Lower leg skin (tissue), 4 donors: ENCODE measurements at regions not wholly inside any gene's neighbourhood (a gene's known extent, or its start where the extent isn't known, plus 50 kb on each side); places are given as distances from the start of the nearest gene placed in this dataset.

ENCODE experiments used
- DNase-seq, 2 donors: peaks; one replicate each; pipeline ENCODE4 v3.0.0-alpha.2; 2019; ENCODE audit warnings: low spot score in 2 of 2
- H3K4me3 ChIP-seq: fragments of 200-600 bp; sonication (generic); 2 replicates; pipeline ENCODE4 v1.5.1; 2017; ENCODE audit warnings: mild to moderate bottlenecking, low read depth; ENCODE audit not compliant: poor library complexity, severe bottlenecking
- POLR2A ChIP-seq, 2 donors: fragments of 450-650 bp; IDR thresholded peaks; one replicate each; pipeline ENCODE4 v1.6.1; 2016 to 2017; ENCODE audit warnings: antibody characterized with exemption in 2 of 2, mild to moderate bottlenecking in 1 of 2, moderate library complexity in 1 of 2
- WGBS, 2 donors: methylation state at CpG; one replicate each; pipeline ENCODE4 v1.1.5; 2018; 5-methylcytosine and 5-hydroxymethylcytosine counted together
- intact Hi-C: fragments of 100-400 bp; cut with DNase I; formaldehyde crosslinking; loops from one replicate; pipeline ENCODE4 v1.15.0; 2023; ENCODE audit warnings: low total_unique reads
- TF ChIP-seq, protein P1 (sequence below), 3 donors: fragments of 450-650 bp; IDR thresholded peaks; one replicate each; pipeline ENCODE4 v1.5.1; 2016; ENCODE audit warnings: antibody characterized with exemption in 3 of 3, mild to moderate bottlenecking in 3 of 3, moderate library complexity in 2 of 3

DNA sequence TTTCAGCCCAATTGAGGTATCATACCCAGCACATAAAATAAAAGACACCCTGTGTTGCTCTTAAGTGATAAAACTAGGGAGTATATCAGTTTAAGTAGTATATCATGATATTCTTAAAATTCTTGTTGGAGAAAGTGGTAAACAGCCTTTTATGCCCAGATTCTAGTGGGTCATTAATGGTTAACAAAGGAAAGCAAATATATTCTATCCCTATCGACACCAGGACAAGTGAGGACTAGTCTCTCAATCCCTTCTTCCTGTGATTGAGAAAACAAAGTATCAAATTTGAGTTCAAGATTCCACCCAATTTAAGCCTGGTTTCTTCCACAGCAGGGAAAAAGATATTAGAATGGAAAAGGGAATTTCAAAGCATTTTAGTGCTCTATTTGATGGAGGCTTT lies 142.4 kb upstream of the IL12A start:
- intact Hi-C loops, result no loop called here
- no peak overlapping the region for H3K4me3 ChIP-seq
- no peak for DNase-seq
- 37 to 55% methylated on average over 1 of the region's 1 CpG for WGBS, 2 donors
- TF ChIP-seq, protein P1, sequence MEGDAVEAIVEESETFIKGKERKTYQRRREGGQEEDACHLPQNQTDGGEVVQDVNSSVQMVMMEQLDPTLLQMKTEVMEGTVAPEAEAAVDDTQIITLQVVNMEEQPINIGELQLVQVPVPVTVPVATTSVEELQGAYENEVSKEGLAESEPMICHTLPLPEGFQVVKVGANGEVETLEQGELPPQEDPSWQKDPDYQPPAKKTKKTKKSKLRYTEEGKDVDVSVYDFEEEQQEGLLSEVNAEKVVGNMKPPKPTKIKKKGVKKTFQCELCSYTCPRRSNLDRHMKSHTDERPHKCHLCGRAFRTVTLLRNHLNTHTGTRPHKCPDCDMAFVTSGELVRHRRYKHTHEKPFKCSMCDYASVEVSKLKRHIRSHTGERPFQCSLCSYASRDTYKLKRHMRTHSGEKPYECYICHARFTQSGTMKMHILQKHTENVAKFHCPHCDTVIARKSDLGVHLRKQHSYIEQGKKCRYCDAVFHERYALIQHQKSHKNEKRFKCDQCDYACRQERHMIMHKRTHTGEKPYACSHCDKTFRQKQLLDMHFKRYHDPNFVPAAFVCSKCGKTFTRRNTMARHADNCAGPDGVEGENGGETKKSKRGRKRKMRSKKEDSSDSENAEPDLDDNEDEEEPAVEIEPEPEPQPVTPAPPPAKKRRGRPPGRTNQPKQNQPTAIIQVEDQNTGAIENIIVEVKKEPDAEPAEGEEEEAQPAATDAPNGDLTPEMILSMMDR (IDR thresholded peaks at IDR 0.05), result no peak
- TF ChIP-seq POLR2A (IDR thresholded peaks at IDR 0.05), result no peak

DNA sequence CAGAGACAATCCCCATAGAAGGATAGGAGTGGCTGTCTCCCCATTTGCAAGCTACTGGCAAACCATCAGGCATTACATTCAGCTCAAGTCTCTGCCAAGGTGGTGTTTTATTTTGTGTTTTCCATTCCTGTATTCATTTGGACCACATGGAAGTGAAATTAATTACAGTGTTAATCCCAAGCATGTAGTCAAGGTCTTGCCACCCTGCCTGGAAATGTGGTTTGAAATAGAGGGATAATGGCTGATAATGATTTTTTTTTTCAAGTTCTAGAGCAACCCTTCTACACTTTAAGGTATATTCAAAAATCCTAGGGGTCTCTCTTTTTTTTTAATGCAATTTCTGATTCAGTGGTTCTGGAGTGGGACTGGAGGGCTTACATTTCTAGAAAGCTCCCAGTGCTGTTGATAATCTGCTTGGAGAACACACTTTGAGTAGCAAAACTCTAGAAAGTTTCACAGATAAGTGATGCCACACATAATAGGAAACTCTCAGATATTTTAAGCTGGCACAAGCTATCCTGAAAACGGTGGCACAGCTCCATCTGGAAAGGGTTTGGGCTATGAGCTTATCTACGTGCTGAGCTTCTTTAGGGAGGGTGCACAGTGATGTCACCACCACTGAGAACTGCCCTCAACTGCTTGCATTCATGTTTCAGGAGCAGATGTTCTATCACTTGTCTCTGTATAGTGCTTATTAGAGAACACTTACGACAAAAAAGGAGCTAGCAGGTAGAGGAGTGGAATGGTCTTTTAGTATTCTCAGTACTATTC lies 140.1 kb upstream of the IL12A start:
- intact Hi-C loops, result no loop called here
- no peak for DNase-seq
- TF ChIP-seq, protein P1 (IDR thresholded peaks at IDR 0.05), result no peak
- no peak for TF ChIP-seq POLR2A (IDR thresholded peaks at IDR 0.05)
- WGBS, 2 donors, result 44 to 46% methylated on average over 3 of the region's 3 CpGs
- H3K4me3 ChIP-seq, result no peak overlapping the region

DNA sequence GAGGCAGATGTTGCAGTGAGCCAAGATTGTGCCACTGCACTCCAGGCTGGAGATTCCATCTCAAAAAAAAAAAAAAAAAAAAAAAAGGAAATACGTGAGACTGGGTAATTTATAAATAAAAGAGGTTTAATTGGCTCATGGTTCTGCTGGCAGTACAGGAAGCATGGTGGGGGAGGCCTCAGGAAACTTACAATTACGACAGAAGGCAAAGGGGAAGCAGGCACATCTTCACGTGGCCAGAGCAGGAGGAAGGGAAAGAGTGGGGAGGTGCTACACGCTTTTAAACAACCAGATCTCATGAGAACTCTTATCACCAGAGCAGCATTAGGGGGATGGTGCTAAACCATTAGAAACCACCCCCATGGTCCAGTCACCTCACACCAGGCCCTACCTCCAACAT lies 138.2 kb upstream of the IL12A start:
- WGBS, 2 donors, result 57 to 78% methylated on average over 4 of the region's 4 CpGs

GRCh38 chr3:159852266-159852665 lies 136.4 kb upstream of the IL12A start:
- intact Hi-C loops, result no loop called here
- 55 to 61% methylated on average over 2 of the region's 2 CpGs for WGBS, 2 donors
- no peak overlapping the region for H3K4me3 ChIP-seq
- no peak for DNase-seq
- no peak for TF ChIP-seq POLR2A (IDR thresholded peaks at IDR 0.05)
- TF ChIP-seq, protein P1 (IDR thresholded peaks at IDR 0.05), result no peak

More for the DNA sequence above, 138.2 kb upstream of the IL12A start:
- DNase-seq, result no peak
- no peak overlapping the region for H3K4me3 ChIP-seq
- TF ChIP-seq POLR2A (IDR thresholded peaks at IDR 0.05), result no peak
- TF ChIP-seq, protein P1 (IDR thresholded peaks at IDR 0.05), result no peak
- intact Hi-C loops, result no loop called here

- H3K4me3 ChIP-seq, result no peak overlapping the region
- intact Hi-C loops, result no loop called here
- DNase-seq, result no peak
- 26 to 37% methylated on average over 11 of the region's 11 CpGs for WGBS, 2 donors
- TF ChIP-seq POLR2A (IDR thresholded peaks at IDR 0.05), result no peak
- TF ChIP-seq, protein P1 (IDR thresholded peaks at IDR 0.05), result no peak
Measured at GRCh38 chr3:159852821-159853505, 135.7 kb upstream of the IL12A start.
